CD4-positive, alpha-beta T cell (primary cell): ENCODE measurements at regions not wholly inside any gene's neighbourhood (a gene's known extent, or its start where the extent isn't known, plus 50 kb on each side); places are given as distances from the start of the nearest gene placed in this dataset.

Experiments used
- ATAC-seq: fragments of 200-7000 bp; cut with Tn5 transposase; one replicate; pipeline ENCODE4 v1.10.0; 2022; ENCODE audit warnings: mild to moderate bottlenecking; ENCODE audit not compliant: poor library complexity
- CTCF ChIA-PET: fragments of 350-600 bp; sonication (Branson Sonifier 250); formaldehyde crosslinking; loops from one replicate; lab custom pipeline; 2021; ENCODE audit warnings: antibody characterized with exemption, inconsistent platforms; lab: Charles Lee
- POLR2A ChIA-PET: fragments of 350-600 bp; sonication (Branson Sonifier 250); formaldehyde crosslinking; loops from one replicate; lab custom pipeline; 2021; ENCODE audit warnings: antibody characterized with exemption, inconsistent platforms; lab: Charles Lee
- DNase-seq, 14 experiments: peaks; one replicate each; pipeline ENCODE4 v3.0.0-alpha.2; 2013 to 2020; ENCODE audit warnings: mixed read lengths in 2 of 14
- H3K27ac ChIP-seq, 2 donors: one replicate each; pipeline versions ENCODE4 v1.5.1 to v1.7.0; 2013; ENCODE audit warnings: low read length in 2 of 2, low read depth in 1 of 2, mild to moderate bottlenecking in 1 of 2
- H3K27me3 ChIP-seq, 2 experiments: 1 replicate in 1 of 2; 2 replicates in 1 of 2; pipeline versions ENCODE4 v1.6.1 to v1.7.0; 2013; ENCODE audit warnings: low read length in 2 of 2, control low read depth in 1 of 2, mild to moderate bottlenecking in 1 of 2, moderate library complexity in 1 of 2; ENCODE audit not compliant: insufficient read depth in 2 of 2, control insufficient read depth in 1 of 2
- H3K36me3 ChIP-seq: one replicate; pipeline ENCODE4 v1.6.1; 2013; ENCODE audit warnings: low read length, control low read depth; ENCODE audit not compliant: insufficient read depth
- H3K4me1 ChIP-seq: one replicate; pipeline ENCODE4 v1.6.1; 2013; ENCODE audit warnings: low read length, control low read depth; ENCODE audit not compliant: insufficient read depth
- H3K4me3 ChIP-seq: one replicate; pipeline ENCODE4 v1.5.1; 2013; ENCODE audit warnings: mild to moderate bottlenecking, low read length, moderate library complexity
- H3K9me3 ChIP-seq, 2 experiments: 1 replicate in 1 of 2; 2 replicates in 1 of 2; pipeline versions ENCODE4 v1.6.1 to v1.7.0; 2013; ENCODE audit warnings: low read length in 2 of 2, mild to moderate bottlenecking in 2 of 2, control low read depth in 1 of 2, moderate library complexity in 1 of 2; ENCODE audit not compliant: control insufficient read depth in 1 of 2, insufficient read depth in 1 of 2
- H3K27ac Mint-ChIP-seq: one replicate; pipeline ENCODE4 v1.8.0; 2020; ENCODE audit warnings: mixed read lengths
- H3K27me3 Mint-ChIP-seq: one replicate; pipeline ENCODE4 v1.8.0; 2021; ENCODE audit warnings: mixed read lengths
- H3K36me3 Mint-ChIP-seq: one replicate; pipeline ENCODE4 v1.8.0; 2021; ENCODE audit warnings: low read depth, mixed read lengths
- H3K4me1 Mint-ChIP-seq: one replicate; pipeline ENCODE4 v1.8.0; 2021; ENCODE audit warnings: low read depth, mixed read lengths
- H3K4me3 Mint-ChIP-seq: one replicate; pipeline ENCODE4 v1.8.0; 2020; ENCODE audit warnings: mild to moderate bottlenecking, mixed read lengths
- H3K9me3 Mint-ChIP-seq: one replicate; pipeline ENCODE4 v1.8.0; 2020; ENCODE audit warnings: mixed read lengths
- intact Hi-C, 2 experiments: fragments of 100-400 bp; cut with DNase I in 1 of 2; cut with micrococcal nuclease in 1 of 2; formaldehyde crosslinking; loops; one replicate each; pipeline versions ENCODE4 v1.15.1 to v1.9.0; 2023 to 2025; cut with DNase I, micrococcal nuclease
- TF ChIP-seq, protein P1 (sequence below): fragments of 200-600 bp; IDR thresholded peaks from one replicate; pipeline ENCODE4 v1.8.0; 2022; ENCODE audit warnings: antibody characterized with exemption, mild to moderate bottlenecking

DNA sequence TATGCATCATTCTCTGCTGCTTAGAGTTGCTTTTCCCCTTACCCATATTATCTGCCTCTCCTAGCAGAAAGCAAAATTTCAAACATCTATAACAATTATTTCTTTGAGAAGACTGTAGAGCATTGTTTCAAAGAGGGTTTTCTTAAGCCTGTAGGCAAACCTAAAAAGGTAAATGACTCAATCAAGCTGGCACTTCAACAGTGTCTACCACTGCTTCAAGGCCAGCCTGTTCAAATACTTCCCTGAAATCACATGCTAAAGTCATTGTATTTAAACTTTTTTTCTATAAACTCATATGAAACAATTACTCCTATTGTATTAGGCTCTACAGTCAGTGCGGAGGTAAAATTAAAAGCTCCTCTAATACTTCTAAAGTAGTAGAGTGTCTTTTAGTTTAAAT lies 87.1 kb downstream of the OGFRL1 start:
- no peak overlapping the region for H3K27ac Mint-ChIP-seq
- no peaks in the 10 kb centered on the region for H3K4me1 Mint-ChIP-seq
- no peaks in the 10 kb centered on the region for H3K27me3 ChIP-seq
- H3K36me3 Mint-ChIP-seq, result no peaks in the 10 kb centered on the region
- intact Hi-C loops, result loop anchor here in 1 of 2 experiments (10.0 kb wide), 1 partner anchor 1061 kb away; no protein-coding TSS in a partner anchor
- H3K4me3 Mint-ChIP-seq, result no peak overlapping the region
- POLR2A ChIA-PET, result no interaction called here
- no peaks in the 10 kb centered on the region for H3K36me3 ChIP-seq
- ATAC-seq (no peak), DNase-seq (no peak)
- H3K4me3 ChIP-seq, result no peak overlapping the region
- no peaks in the 10 kb centered on the region for H3K9me3 Mint-ChIP-seq
- H3K27ac ChIP-seq, result no peak overlapping the region
- H3K27me3 Mint-ChIP-seq, result peaks cover 13% of the 10 kb centered on the region
- peaks cover 0 to 4% of the 10 kb centered on the region in 2 experiments for H3K9me3 ChIP-seq
- CTCF ChIA-PET, result no interaction called here
- H3K4me1 ChIP-seq, result no peaks in the 10 kb centered on the region
- TF ChIP-seq, protein P1, sequence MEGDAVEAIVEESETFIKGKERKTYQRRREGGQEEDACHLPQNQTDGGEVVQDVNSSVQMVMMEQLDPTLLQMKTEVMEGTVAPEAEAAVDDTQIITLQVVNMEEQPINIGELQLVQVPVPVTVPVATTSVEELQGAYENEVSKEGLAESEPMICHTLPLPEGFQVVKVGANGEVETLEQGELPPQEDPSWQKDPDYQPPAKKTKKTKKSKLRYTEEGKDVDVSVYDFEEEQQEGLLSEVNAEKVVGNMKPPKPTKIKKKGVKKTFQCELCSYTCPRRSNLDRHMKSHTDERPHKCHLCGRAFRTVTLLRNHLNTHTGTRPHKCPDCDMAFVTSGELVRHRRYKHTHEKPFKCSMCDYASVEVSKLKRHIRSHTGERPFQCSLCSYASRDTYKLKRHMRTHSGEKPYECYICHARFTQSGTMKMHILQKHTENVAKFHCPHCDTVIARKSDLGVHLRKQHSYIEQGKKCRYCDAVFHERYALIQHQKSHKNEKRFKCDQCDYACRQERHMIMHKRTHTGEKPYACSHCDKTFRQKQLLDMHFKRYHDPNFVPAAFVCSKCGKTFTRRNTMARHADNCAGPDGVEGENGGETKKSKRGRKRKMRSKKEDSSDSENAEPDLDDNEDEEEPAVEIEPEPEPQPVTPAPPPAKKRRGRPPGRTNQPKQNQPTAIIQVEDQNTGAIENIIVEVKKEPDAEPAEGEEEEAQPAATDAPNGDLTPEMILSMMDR, result no peak

DNA sequence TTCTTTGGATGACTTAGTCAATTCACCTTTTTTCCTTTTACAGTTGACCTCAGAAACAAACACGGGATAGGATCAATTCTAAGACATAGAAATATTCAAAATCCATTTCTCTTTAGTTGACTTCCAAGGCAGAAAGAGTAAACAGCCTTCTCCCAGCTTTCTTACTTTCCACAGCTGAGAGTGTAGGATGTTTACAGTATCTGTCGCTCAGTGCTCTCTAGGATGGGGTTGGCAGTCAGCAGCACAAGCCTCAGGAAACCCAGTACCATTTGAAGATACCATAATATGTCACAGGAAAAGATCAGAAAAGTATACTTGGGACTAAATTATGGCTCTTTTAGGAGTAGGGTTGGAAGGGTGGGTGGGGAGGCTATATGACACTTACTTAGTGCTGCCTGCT lies 88.2 kb downstream of the OGFRL1 start:
- Histone ChIP-seq H3K9me3 (peaks cover 0 to 4% of the 10 kb centered on the region in 2 experiments), H3K4me3 (no peak overlapping the region), H3K36me3 (no peaks in the 10 kb centered on the region), H3K27me3 (no peaks in the 10 kb centered on the region), H3K4me1 (no peaks in the 10 kb centered on the region), H3K27ac (no peak overlapping the region)
- intact Hi-C loops, result loop anchor here in 1 of 2 experiments (10.0 kb wide), 1 partner anchor 1062 kb away; no protein-coding TSS in a partner anchor
- Mint-ChIP-seq H3K36me3 (no peaks in the 10 kb centered on the region), H3K4me1 (no peaks in the 10 kb centered on the region), H3K27me3 (peaks cover 8% of the 10 kb centered on the region), H3K4me3 (no peak overlapping the region), H3K27ac (no peak overlapping the region), H3K9me3 (no peaks in the 10 kb centered on the region)
- ATAC-seq (no peak), DNase-seq (no peak)
- TF ChIP-seq, protein P1, result no peak
- ChIA-PET CTCF (no interaction called here), POLR2A (no interaction called here)

DNA sequence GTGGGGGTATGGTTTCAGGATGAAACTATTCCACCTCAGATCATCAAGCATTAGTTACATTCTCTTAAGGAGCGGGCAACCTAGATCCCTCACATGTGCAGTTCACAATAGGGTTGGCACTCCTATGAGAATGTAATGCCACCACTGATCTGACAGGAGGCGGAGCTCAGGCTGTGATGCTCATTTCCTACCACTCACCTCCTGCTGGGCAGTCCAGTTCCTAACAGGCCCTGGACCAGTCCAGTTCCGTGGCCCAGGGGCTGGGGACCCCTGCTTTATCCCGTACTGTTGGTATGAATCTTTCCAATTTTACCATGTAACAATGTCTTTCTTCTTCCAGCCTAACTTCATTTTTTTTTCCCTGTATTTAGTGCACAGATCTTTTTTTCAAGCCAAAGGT lies 94.9 kb downstream of the OGFRL1 start:
- peaks cover 5% of the 10 kb centered on the region for H3K27me3 Mint-ChIP-seq
- H3K27ac Mint-ChIP-seq, result no peak overlapping the region
- CTCF ChIA-PET, result no interaction called here
- Histone ChIP-seq H3K27me3 (peaks cover 0 to 5% of the 10 kb centered on the region in 2 experiments), H3K27ac (no peak overlapping the region), H3K4me3 (no peak overlapping the region), H3K9me3 (no peaks in the 10 kb centered on the region), H3K36me3 (no peaks in the 10 kb centered on the region), H3K4me1 (no peaks in the 10 kb centered on the region)
- no peaks in the 10 kb centered on the region for H3K36me3 Mint-ChIP-seq
- intact Hi-C loops, result loop anchor here in 1 of 2 experiments (10.0 kb wide), 1 partner anchor 1941 kb away; no protein-coding TSS in a partner anchor
- H3K4me1 Mint-ChIP-seq, result no peaks in the 10 kb centered on the region
- TF ChIP-seq, protein P1, result no peak
- POLR2A ChIA-PET, result no interaction called here
- DNase-seq (no peak), ATAC-seq (no peak)
- no peaks in the 10 kb centered on the region for H3K9me3 Mint-ChIP-seq
- H3K4me3 Mint-ChIP-seq, result no peak overlapping the region
